Right forelimb (tissue), 1 donor: ENCODE measurements at regions not wholly inside any gene's neighbourhood (a gene's known extent, or its start where the extent isn't known, plus 50 kb on each side); places are given as distances from the start of the nearest gene placed in this dataset.
"Not testable (repeated sequence)": the region's sequence is repeated elsewhere in the genome, so short reads cannot be mapped to it uniquely, and the experiment has no call there.

ENCODE experiments used
- DNase-seq: peaks from one replicate; pipeline ENCODE4 v3.0.0-alpha.2; 2018

- no peak for DNase-seq
Measured at GRCh38 chr1:168416220-168416619, 127.6 kb downstream of the XCL2 start.

GRCh38 chr1:168414914-168415313 lies 128.9 kb downstream of the XCL2 start:
- DNase-seq, result no peak

GRCh38 chr1:168410464-168410863 lies 129.8 kb downstream of the TBX19 start:
- DNase-seq, result no peak

- no peak for DNase-seq
Measured at GRCh38 chr1:168408884-168409283, 128.2 kb downstream of the TBX19 start.

GRCh38 chr1:168408539-168408865 lies 127.8 kb downstream of the TBX19 start:
- no peak for DNase-seq

GRCh38 chr1:168407832-168408538 lies 127.3 kb downstream of the TBX19 start:
- no peak for DNase-seq

- no peak for DNase-seq
Measured at GRCh38 chr1:168405906-168406549, 125.4 kb downstream of the TBX19 start.

- no peak for DNase-seq
Measured at GRCh38 chr1:168403140-168403539, 122.5 kb downstream of the TBX19 start.

GRCh38 chr1:168402466-168402865 lies 121.8 kb downstream of the TBX19 start:
- DNase-seq, result not testable (repeated sequence)

- DNase-seq, result no peak
Measured at GRCh38 chr1:168401341-168401740, 120.7 kb downstream of the TBX19 start.

- no peak for DNase-seq
Measured at GRCh38 chr1:168400139-168400538, 119.5 kb downstream of the TBX19 start.

- DNase-seq, result no peak
Measured at GRCh38 chr1:168397806-168398205, 117.1 kb downstream of the TBX19 start.

- no peak for DNase-seq
Measured at GRCh38 chr1:168396940-168397684, 116.4 kb downstream of the TBX19 start.

GRCh38 chr1:168396508-168396907 lies 115.8 kb downstream of the TBX19 start:
- no peak for DNase-seq

- no peak for DNase-seq
Measured at GRCh38 chr1:168394858-168395257, 114.2 kb downstream of the TBX19 start.

- no peak for DNase-seq
Measured at GRCh38 chr1:168392958-168393549, 112.4 kb downstream of the TBX19 start.

- no peak for DNase-seq
Measured at GRCh38 chr1:168391851-168392681, 111.4 kb downstream of the TBX19 start.

- DNase-seq, result no peak
Measured at GRCh38 chr1:168390271-168390670, 109.6 kb downstream of the TBX19 start.

GRCh38 chr1:168387781-168388760 lies 107.4 kb downstream of the TBX19 start:
- no peak for DNase-seq

- no peak for DNase-seq
Measured at GRCh38 chr1:168386949-168387586, 106.4 kb downstream of the TBX19 start.

GRCh38 chr1:168386492-168386891 lies 105.8 kb downstream of the TBX19 start:
- no peak for DNase-seq
